Myocyte (in vitro differentiated cells): ENCODE measurements at regions not wholly inside any gene's neighbourhood (a gene's known extent, or its start where the extent isn't known, plus 50 kb on each side); places are given as distances from the start of the nearest gene placed in this dataset.

Source experiments
- DNase-seq: peaks from one replicate; pipeline ENCODE4 v3.0.0-alpha.2; 2012; ENCODE audit warnings: low read depth

- DNase-seq = no peak
Measured at GRCh38 chr11:70862093-70862492, 390.3 kb downstream of the SHANK2 start.

GRCh38 chr11:70863186-70863585 lies 389.2 kb downstream of the SHANK2 start:
- no peak for DNase-seq

GRCh38 chr11:70863993-70864392 lies 388.4 kb downstream of the SHANK2 start:
- no peak for DNase-seq

- no peak for DNase-seq
Measured at GRCh38 chr11:70865356-70865755, 387.0 kb downstream of the SHANK2 start.

GRCh38 chr11:70866834-70867233 lies 385.5 kb downstream of the SHANK2 start:
- DNase-seq = no peak

- DNase-seq = no peak
Measured at GRCh38 chr11:70867281-70868047, 384.9 kb downstream of the SHANK2 start.

- no peak for DNase-seq
Measured at GRCh38 chr11:70868341-70868885, 384.0 kb downstream of the SHANK2 start.

- DNase-seq = no peak
Measured at GRCh38 chr11:70869054-70869453, 383.3 kb downstream of the SHANK2 start.

GRCh38 chr11:70871881-70872280 lies 380.5 kb downstream of the SHANK2 start:
- DNase-seq = peak; percentile 22

- no peak for DNase-seq
Measured at GRCh38 chr11:70872299-70872698, 380.1 kb downstream of the SHANK2 start.

GRCh38 chr11:70872955-70873735 lies 379.2 kb downstream of the SHANK2 start:
- DNase-seq = no peak

GRCh38 chr11:70873736-70874412 lies 378.5 kb downstream of the SHANK2 start:
- no peak for DNase-seq

GRCh38 chr11:70876685-70877084 lies 375.7 kb downstream of the SHANK2 start:
- DNase-seq = no peak

GRCh38 chr11:70877151-70877550 lies 375.2 kb downstream of the SHANK2 start:
- no peak for DNase-seq

- DNase-seq = no peak
Measured at GRCh38 chr11:70878366-70878765, 374.0 kb downstream of the SHANK2 start.

GRCh38 chr11:70879601-70880285 lies 372.6 kb downstream of the SHANK2 start:
- no peak for DNase-seq

GRCh38 chr11:70880416-70880815 lies 372.0 kb downstream of the SHANK2 start:
- no peak for DNase-seq

GRCh38 chr11:70881948-70882715 lies 370.2 kb downstream of the SHANK2 start:
- DNase-seq = no peak

- DNase-seq = no peak
Measured at GRCh38 chr11:70882716-70883085, 369.7 kb downstream of the SHANK2 start.

- DNase-seq = no peak
Measured at GRCh38 chr11:70883323-70883940, 368.9 kb downstream of the SHANK2 start.
